Activated CD8-positive, alpha-beta T cell treated with anti-CD3 and anti-CD28 coated beads for 36 hours (primary cell): ENCODE measurements at regions not wholly inside any gene's neighbourhood (a gene's known extent, or its start where the extent isn't known, plus 50 kb on each side); places are given as distances from the start of the nearest gene placed in this dataset.

Source experiments
- ATAC-seq: fragments of 200-7000 bp; cut with Tn5 transposase; one replicate; pipeline ENCODE4 v1.10.0; 2021; ENCODE audit warnings: mild to moderate bottlenecking, moderate library complexity
- CTCF ChIA-PET: fragments of 350-600 bp; sonication (Branson Sonifier 250); formaldehyde crosslinking; loops from one replicate; lab custom pipeline; 2021; ENCODE audit warnings: antibody characterized with exemption; lab: Charles Lee
- POLR2A ChIA-PET: fragments of 350-600 bp; sonication (Branson Sonifier 250); formaldehyde crosslinking; loops from one replicate; lab custom pipeline; 2021; ENCODE audit warnings: antibody characterized with exemption; lab: Charles Lee
- DNase-seq: peaks from one replicate; pipeline ENCODE4 v3.0.0-alpha.2; 2020
- H3K27ac Mint-ChIP-seq: one replicate; pipeline ENCODE4 v1.8.0; 2021; ENCODE audit warnings: mild to moderate bottlenecking, mixed read lengths
- H3K27me3 Mint-ChIP-seq: one replicate; pipeline ENCODE4 v1.8.0; 2021; ENCODE audit warnings: mixed read lengths
- H3K36me3 Mint-ChIP-seq: one replicate; pipeline ENCODE4 v1.8.0; 2021; ENCODE audit warnings: low read depth, mixed read lengths
- H3K4me1 Mint-ChIP-seq: one replicate; pipeline ENCODE4 v1.8.0; 2021; ENCODE audit warnings: low read depth, mixed read lengths
- H3K4me3 Mint-ChIP-seq: one replicate; pipeline ENCODE4 v1.8.0; 2021; ENCODE audit warnings: mild to moderate bottlenecking, moderate library complexity, mixed read lengths
- H3K9me3 Mint-ChIP-seq: one replicate; pipeline ENCODE4 v1.8.0; 2021; ENCODE audit warnings: mixed read lengths
- intact Hi-C: fragments of 100-400 bp; cut with micrococcal nuclease; formaldehyde crosslinking; loops from one replicate; pipeline ENCODE4 v1.10.0; 2022
- TF ChIP-seq, protein P1 (sequence below): fragments of 200-600 bp; IDR thresholded peaks from one replicate; pipeline ENCODE4 v1.8.0; 2022; ENCODE audit warnings: antibody characterized with exemption, mild to moderate bottlenecking

GRCh38 chr3:22349215-22349851 lies 598.3 kb upstream of the ZNF385D start:
- Mint-ChIP-seq H3K9me3 (peaks cover 1% of the 10 kb centered on the region), H3K4me3 (no peak overlapping the region), H3K27me3 (no peaks in the 10 kb centered on the region), H3K4me1 (no peaks in the 10 kb centered on the region), H3K36me3 (no peaks in the 10 kb centered on the region), H3K27ac (no peak overlapping the region)
- no peak for ATAC-seq
- ChIA-PET POLR2A (no interaction called here), CTCF (no interaction called here)
- DNase-seq: no peak
- intact Hi-C loops: no loop called here
- TF ChIP-seq, protein P1, sequence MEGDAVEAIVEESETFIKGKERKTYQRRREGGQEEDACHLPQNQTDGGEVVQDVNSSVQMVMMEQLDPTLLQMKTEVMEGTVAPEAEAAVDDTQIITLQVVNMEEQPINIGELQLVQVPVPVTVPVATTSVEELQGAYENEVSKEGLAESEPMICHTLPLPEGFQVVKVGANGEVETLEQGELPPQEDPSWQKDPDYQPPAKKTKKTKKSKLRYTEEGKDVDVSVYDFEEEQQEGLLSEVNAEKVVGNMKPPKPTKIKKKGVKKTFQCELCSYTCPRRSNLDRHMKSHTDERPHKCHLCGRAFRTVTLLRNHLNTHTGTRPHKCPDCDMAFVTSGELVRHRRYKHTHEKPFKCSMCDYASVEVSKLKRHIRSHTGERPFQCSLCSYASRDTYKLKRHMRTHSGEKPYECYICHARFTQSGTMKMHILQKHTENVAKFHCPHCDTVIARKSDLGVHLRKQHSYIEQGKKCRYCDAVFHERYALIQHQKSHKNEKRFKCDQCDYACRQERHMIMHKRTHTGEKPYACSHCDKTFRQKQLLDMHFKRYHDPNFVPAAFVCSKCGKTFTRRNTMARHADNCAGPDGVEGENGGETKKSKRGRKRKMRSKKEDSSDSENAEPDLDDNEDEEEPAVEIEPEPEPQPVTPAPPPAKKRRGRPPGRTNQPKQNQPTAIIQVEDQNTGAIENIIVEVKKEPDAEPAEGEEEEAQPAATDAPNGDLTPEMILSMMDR: no peak

- DNase-seq (no peak), ATAC-seq (no peak)
- H3K27ac Mint-ChIP-seq: no peak overlapping the region
- no peaks in the 10 kb centered on the region for H3K36me3 Mint-ChIP-seq
- peaks cover under 1% of the 10 kb centered on the region for H3K9me3 Mint-ChIP-seq
- ChIA-PET CTCF (interaction anchor here (1.3 kb wide), 1 partner anchor 144 kb away, joined by 3 read pairs; no protein-coding TSS in a partner anchor), POLR2A (no interaction called here)
- no peak overlapping the region for H3K4me3 Mint-ChIP-seq
- H3K27me3 Mint-ChIP-seq: no peaks in the 10 kb centered on the region
- TF ChIP-seq, protein P1: no peak
- intact Hi-C loops: no loop called here
- H3K4me1 Mint-ChIP-seq: no peaks in the 10 kb centered on the region
These were observed 600.8 kb upstream of the ZNF385D start for GRCh38 chr3:22351806-22352205.

GRCh38 chr3:22353126-22353525 lies 602.1 kb upstream of the ZNF385D start:
- H3K27ac Mint-ChIP-seq: no peak overlapping the region
- no peaks in the 10 kb centered on the region for H3K36me3 Mint-ChIP-seq
- POLR2A ChIA-PET: no interaction called here

GRCh38 chr3:22358334-22358733 lies 607.3 kb upstream of the ZNF385D start:
- Mint-ChIP-seq H3K9me3 (no peaks in the 10 kb centered on the region), H3K36me3 (no peaks in the 10 kb centered on the region), H3K27ac (no peak overlapping the region), H3K4me3 (no peak overlapping the region), H3K27me3 (no peaks in the 10 kb centered on the region), H3K4me1 (no peaks in the 10 kb centered on the region)
- POLR2A ChIA-PET: no interaction called here
- TF ChIP-seq, protein P1: no peak
- ATAC-seq (no peak), DNase-seq (no peak)
- CTCF ChIA-PET: no interaction called here
- intact Hi-C loops: no loop called here

More at GRCh38 chr3:22353126-22353525, 602.1 kb upstream of the ZNF385D start:
- Mint-ChIP-seq H3K9me3 (no peaks in the 10 kb centered on the region), H3K4me1 (no peaks in the 10 kb centered on the region), H3K4me3 (no peak overlapping the region), H3K27me3 (no peaks in the 10 kb centered on the region)
- intact Hi-C loops: no loop called here
- DNase-seq (no peak), ATAC-seq (no peak)
- TF ChIP-seq, protein P1: no peak
- CTCF ChIA-PET: no interaction called here

DNA sequence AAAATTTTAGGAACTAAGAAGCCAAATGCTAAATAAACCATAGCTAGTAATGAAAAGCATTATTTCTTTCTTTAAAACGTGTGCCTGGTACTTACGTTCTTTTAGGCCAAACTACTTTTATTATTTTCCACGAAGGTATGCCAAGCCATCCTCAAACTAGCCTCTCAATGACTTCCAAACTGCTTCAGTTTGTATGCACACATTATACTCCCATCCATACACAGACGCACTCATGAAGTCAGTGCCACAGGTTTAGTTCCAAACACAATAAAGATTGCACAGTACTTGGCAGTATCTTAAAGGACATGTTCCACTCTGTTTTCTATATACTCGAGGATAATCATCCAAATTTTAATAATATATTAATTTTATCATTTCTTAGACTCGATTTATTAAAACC lies 609.2 kb upstream of the ZNF385D start:
- no peaks in the 10 kb centered on the region for H3K36me3 Mint-ChIP-seq
- no peaks in the 10 kb centered on the region for H3K27me3 Mint-ChIP-seq
- CTCF ChIA-PET: no interaction called here
- intact Hi-C loops: no loop called here
- H3K4me1 Mint-ChIP-seq: no peaks in the 10 kb centered on the region
- TF ChIP-seq, protein P1: no peak
- POLR2A ChIA-PET: no interaction called here
- DNase-seq (no peak), ATAC-seq (no peak)
- H3K4me3 Mint-ChIP-seq: no peak overlapping the region
- no peak overlapping the region for H3K27ac Mint-ChIP-seq
- peaks cover 4% of the 10 kb centered on the region for H3K9me3 Mint-ChIP-seq
